Mesenchymal stem cell (in vitro differentiated cells and primary cell): ENCODE measurements at regions not wholly inside any gene's neighbourhood (a gene's known extent, or its start where the extent isn't known, plus 50 kb on each side); places are given as distances from the start of the nearest gene placed in this dataset.
A peak's percentile ranks its signal among the peaks of the same experiment; 100 is the strongest.

Experiments
- DNase-seq: peaks from one replicate; pipeline ENCODE4 v3.0.0-alpha.2; 2013
- H2AFZ ChIP-seq: one replicate; pipeline ENCODE4 v1.6.1; 2013; ENCODE audit warnings: low read depth, mild to moderate bottlenecking, control low read depth, inconsistent platforms, low read length, moderate library complexity
- H2AK5ac ChIP-seq: 2 replicates; pipeline ENCODE4 v1.6.1; 2013; ENCODE audit warnings: low read length, moderate library complexity, mild to moderate bottlenecking, inconsistent platforms; ENCODE audit not compliant: severe bottlenecking
- H2BK120ac ChIP-seq: one replicate; pipeline ENCODE4 v1.6.1; 2013; ENCODE audit warnings: low read depth, mild to moderate bottlenecking, inconsistent platforms, low read length, moderate library complexity
- H2BK12ac ChIP-seq, 2 experiments: one replicate each; pipeline ENCODE4 v1.6.1; 2013; ENCODE audit warnings: inconsistent platforms in 2 of 2, low read length in 2 of 2, mild to moderate bottlenecking in 2 of 2, moderate library complexity in 2 of 2, control low read depth in 1 of 2
- H2BK15ac ChIP-seq: one replicate; pipeline ENCODE4 v1.6.1; 2013; ENCODE audit warnings: mild to moderate bottlenecking, low read depth, inconsistent platforms; ENCODE audit not compliant: poor library complexity, severe bottlenecking
- H2BK5ac ChIP-seq: 2 replicates; pipeline ENCODE4 v1.6.1; 2013; ENCODE audit warnings: low read depth, mild to moderate bottlenecking, low read length, control low read depth, inconsistent platforms; ENCODE audit not compliant: poor library complexity, severe bottlenecking
- H3K14ac ChIP-seq, 2 experiments: one replicate each; pipeline ENCODE4 v1.6.1; 2013; ENCODE audit warnings: inconsistent platforms in 2 of 2, low read length in 2 of 2, control low read depth in 1 of 2, mild to moderate bottlenecking in 1 of 2, moderate library complexity in 1 of 2
- H3K18ac ChIP-seq, 2 experiments: one replicate each; pipeline ENCODE4 v1.6.1; 2013; ENCODE audit warnings: inconsistent platforms in 2 of 2, low read length in 2 of 2, control low read depth in 1 of 2, low read depth in 1 of 2, mild to moderate bottlenecking in 1 of 2
- H3K23ac ChIP-seq, 2 experiments: one replicate each; pipeline ENCODE4 v1.6.1; 2013; ENCODE audit warnings: inconsistent platforms in 2 of 2, low read length in 2 of 2, mild to moderate bottlenecking in 2 of 2, moderate library complexity in 2 of 2, control low read depth in 1 of 2
- H3K27ac ChIP-seq: 2 replicates; pipeline ENCODE4 v1.5.1; 2013; ENCODE audit warnings: mild to moderate bottlenecking, moderate library complexity, low read length, control low read depth, inconsistent platforms; ENCODE audit not compliant: poor library complexity, severe bottlenecking
- H3K27me3 ChIP-seq, 2 experiments: 2 replicates each; pipeline versions ENCODE4 v1.6.1 to v1.7.0; 2013; ENCODE audit warnings: low read length in 2 of 2, mild to moderate bottlenecking in 2 of 2, moderate library complexity in 2 of 2, control low read depth in 1 of 2, inconsistent platforms in 1 of 2; ENCODE audit not compliant: control insufficient read depth in 1 of 2, insufficient read depth in 1 of 2
- H3K36me3 ChIP-seq, 2 experiments: 2 replicates each; pipeline versions ENCODE4 v1.6.1 to v1.7.0; 2013; ENCODE audit warnings: low read length in 2 of 2, control low read depth in 1 of 2, inconsistent platforms in 1 of 2, low read depth in 1 of 2, mild to moderate bottlenecking in 1 of 2; ENCODE audit not compliant: insufficient read depth in 2 of 2, control insufficient read depth in 1 of 2
- H3K4ac ChIP-seq, 2 experiments: one replicate each; pipeline ENCODE4 v1.6.1; 2013; ENCODE audit warnings: inconsistent platforms in 2 of 2, low read length in 2 of 2, mild to moderate bottlenecking in 2 of 2, moderate library complexity in 2 of 2, control low read depth in 1 of 2, low read depth in 1 of 2
- H3K4me1 ChIP-seq: 2 replicates; pipeline ENCODE4 v1.6.1; 2013; ENCODE audit warnings: low read depth, low read length, control low read depth; ENCODE audit not compliant: control insufficient read depth, insufficient read depth
- H3K4me2 ChIP-seq: 2 replicates; pipeline ENCODE4 v1.6.1; 2013; ENCODE audit warnings: low read length, mild to moderate bottlenecking, inconsistent platforms; ENCODE audit not compliant: poor library complexity, severe bottlenecking
- H3K4me3 ChIP-seq, 2 experiments: 2 replicates each; pipeline versions ENCODE4 v1.5.1 to v1.7.0; 2013; ENCODE audit warnings: low read length in 2 of 2, mild to moderate bottlenecking in 2 of 2, control low read depth in 1 of 2, low read depth in 1 of 2; ENCODE audit not compliant: insufficient read depth in 1 of 2
- H3K79me1 ChIP-seq: replicated peaks from 2 replicates; pipeline ENCODE4 v1.6.1; 2013; ENCODE audit warnings: mild to moderate bottlenecking, control low read depth, low read length, inconsistent platforms; ENCODE audit not compliant: poor library complexity, severe bottlenecking
- H3K9ac ChIP-seq: 2 replicates; pipeline ENCODE4 v1.7.0; 2013; ENCODE audit warnings: mild to moderate bottlenecking, low read length, moderate library complexity
- H3K9me3 ChIP-seq: 2 replicates; pipeline ENCODE4 v1.7.0; 2013; ENCODE audit warnings: mild to moderate bottlenecking, low read length; ENCODE audit not compliant: control insufficient read depth
- H4K8ac ChIP-seq: one replicate; pipeline ENCODE4 v1.6.1; 2013; ENCODE audit warnings: inconsistent platforms, mild to moderate bottlenecking, low read length, moderate library complexity
- H4K91ac ChIP-seq: one replicate; pipeline ENCODE4 v1.6.1; 2013; ENCODE audit warnings: mild to moderate bottlenecking, low read length, inconsistent platforms
- WGBS: methylation state at CpG from one replicate; pipeline ENCODE4 v1.1.7; 2013; ENCODE audit warnings: mixed read lengths; 5-methylcytosine and 5-hydroxymethylcytosine counted together

DNA sequence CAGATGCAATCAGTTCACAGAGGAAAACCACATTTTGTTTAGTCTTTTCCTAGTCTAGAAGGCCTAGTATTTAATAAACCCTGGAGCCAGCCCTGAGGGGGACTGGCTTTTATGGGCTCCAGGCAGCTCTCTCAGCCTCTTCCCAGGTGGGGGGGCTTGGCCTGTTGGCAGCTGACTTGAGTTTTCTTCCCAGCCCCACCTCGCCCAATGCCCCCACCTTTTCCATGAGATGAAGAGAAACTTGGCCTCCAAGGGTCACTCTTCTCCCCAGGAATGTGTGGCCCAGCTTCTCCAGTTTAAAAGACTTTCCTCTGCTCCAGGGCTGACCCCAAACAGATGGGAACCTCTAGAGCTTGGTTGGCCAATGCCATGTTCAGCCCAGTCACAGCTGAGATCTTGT, 196.1 kb downstream of the BMP7 start:
- H3K4me2 ChIP-seq: no peak overlapping the region
- H4K8ac ChIP-seq: no peak overlapping the region
- H2BK120ac ChIP-seq: no peak overlapping the region
- H3K27ac ChIP-seq: no peak overlapping the region
- no peak overlapping the region for H3K4me3 ChIP-seq
- no peak overlapping the region for H2AK5ac ChIP-seq
- no peak for DNase-seq
- WGBS: 94% methylated on average over 1 of the region's 1 CpG
- H3K14ac ChIP-seq: no peak overlapping the region
- no peak overlapping the region for H2AFZ ChIP-seq
- H3K9ac ChIP-seq: no peak overlapping the region
- H4K91ac ChIP-seq: no peak overlapping the region
- H3K9me3 ChIP-seq: peaks cover under 1% of the 10 kb centered on the region
- no peaks in the 10 kb centered on the region for H3K79me1 ChIP-seq
- H3K18ac ChIP-seq: no peak overlapping the region
- no peak overlapping the region for H2BK12ac ChIP-seq
- H3K36me3 ChIP-seq: no peaks in the 10 kb centered on the region
- no peak overlapping the region for H3K23ac ChIP-seq
- H3K27me3 ChIP-seq: peaks cover 6 to 83% of the 10 kb centered on the region in 2 experiments
- H3K4me1 ChIP-seq: peaks cover 12% of the 10 kb centered on the region
- no peak overlapping the region for H2BK5ac ChIP-seq
- no peak overlapping the region for H3K4ac ChIP-seq
- no peak overlapping the region for H2BK15ac ChIP-seq

DNA sequence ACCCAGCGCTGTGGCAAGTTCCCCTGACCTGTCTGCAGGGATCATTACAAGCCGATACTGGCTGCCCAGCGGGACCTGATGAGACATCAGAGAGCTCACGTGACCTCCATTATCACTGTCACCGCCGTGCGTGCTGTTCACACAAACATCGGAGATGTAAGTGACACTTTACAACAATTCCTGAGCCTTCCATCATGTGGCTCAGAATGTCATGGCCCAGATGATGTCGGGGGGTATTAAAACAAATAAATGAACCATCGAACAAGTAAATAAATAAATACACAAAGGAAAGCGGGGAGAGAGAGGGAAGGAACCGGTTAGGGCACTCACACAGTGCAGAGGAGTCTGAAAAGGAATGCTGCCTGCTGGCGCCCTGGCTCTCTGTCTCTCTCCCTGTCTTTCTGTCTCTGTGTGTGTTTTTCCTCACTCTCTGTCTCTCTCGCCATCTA, 195.1 kb downstream of the BMP7 start:
- no peaks in the 10 kb centered on the region for H3K79me1 ChIP-seq
- no peak overlapping the region for H2AK5ac ChIP-seq
- no peak overlapping the region for H3K14ac ChIP-seq
- H3K23ac ChIP-seq: no peak overlapping the region
- DNase-seq: peak; percentile 50
- no peak overlapping the region for H2BK120ac ChIP-seq
- no peak overlapping the region for H4K8ac ChIP-seq
- H4K91ac ChIP-seq: no peak overlapping the region
- no peak overlapping the region for H3K18ac ChIP-seq
- H3K4ac ChIP-seq: no peak overlapping the region
- H2BK5ac ChIP-seq: no peak overlapping the region
- no peak overlapping the region for H3K27ac ChIP-seq
- H2BK15ac ChIP-seq: no peak overlapping the region
- H2BK12ac ChIP-seq: no peak overlapping the region
- H3K4me2 ChIP-seq: peak overlapping the region; percentile 45
- H3K9ac ChIP-seq: no peak overlapping the region
- H3K9me3 ChIP-seq: peaks cover 5% of the 10 kb centered on the region
- no peak overlapping the region for H2AFZ ChIP-seq
- H3K4me1 ChIP-seq: peaks cover 8% of the 10 kb centered on the region
- H3K36me3 ChIP-seq: no peaks in the 10 kb centered on the region
- 8% methylated on average over 11 of the region's 14 CpGs for WGBS
- H3K27me3 ChIP-seq: peaks cover 6 to 73% of the 10 kb centered on the region in 2 experiments
- no peak overlapping the region for H3K4me3 ChIP-seq

- Histone ChIP-seq H3K4me2 (no peak overlapping the region), H2BK120ac (peak overlapping the region; percentile 27), H2BK5ac (no peak overlapping the region), H3K27me3 (peaks cover 6 to 65% of the 10 kb centered on the region in 2 experiments), H3K23ac (no peak overlapping the region), H4K91ac (peak overlapping the region; percentile 36), H3K79me1 (no peaks in the 10 kb centered on the region), H3K4me1 (peaks cover 6% of the 10 kb centered on the region), H3K36me3 (no peaks in the 10 kb centered on the region), H2AFZ (no peak overlapping the region), H2BK12ac (peak overlapping the region in 1 of 2 experiments; percentile 48), H3K4ac (no peak overlapping the region), H2AK5ac (no peak overlapping the region), H2BK15ac (no peak overlapping the region), H3K9ac (no peak overlapping the region), H3K9me3 (peaks cover 7% of the 10 kb centered on the region), H3K4me3 (no peak overlapping the region), H3K18ac (peak overlapping the region in 1 of 2 experiments; percentile 16), H3K27ac (no peak overlapping the region), H4K8ac (no peak overlapping the region), H3K14ac (no peak overlapping the region)
- DNase-seq: no peak
- 76% methylated on average over 7 of the region's 8 CpGs for WGBS
Measured at GRCh38 chr20:57071954-57072583, 194.4 kb downstream of the BMP7 start.

DNA sequence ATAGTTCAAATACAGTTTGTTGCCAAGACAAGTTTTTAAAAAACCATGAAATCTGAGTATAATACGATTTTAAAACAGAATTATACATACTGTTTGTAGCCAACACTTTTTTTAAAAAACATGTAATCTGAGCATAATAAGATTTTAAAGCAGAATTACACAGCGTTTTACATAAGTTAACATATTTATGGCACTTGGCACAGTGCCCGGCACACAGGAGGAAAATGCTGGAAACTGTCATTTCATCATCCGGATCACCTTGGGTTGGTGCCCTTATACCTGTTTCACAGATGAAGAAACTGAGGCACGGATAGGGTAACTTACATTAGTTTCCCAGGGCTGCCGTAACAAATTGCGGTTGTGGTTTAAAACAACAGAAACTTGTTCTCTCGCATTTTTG, 193.0 kb downstream of the BMP7 start:
- Histone ChIP-seq H2BK15ac (no peak overlapping the region), H3K9ac (no peak overlapping the region), H2BK120ac (no peak overlapping the region), H3K4me1 (peaks cover 6% of the 10 kb centered on the region), H3K79me1 (no peaks in the 10 kb centered on the region), H3K4me3 (no peak overlapping the region), H2AK5ac (no peak overlapping the region), H3K14ac (no peak overlapping the region), H3K27me3 (peaks cover 3 to 59% of the 10 kb centered on the region in 2 experiments), H2AFZ (no peak overlapping the region), H3K36me3 (no peaks in the 10 kb centered on the region), H3K18ac (no peak overlapping the region), H2BK12ac (no peak overlapping the region), H3K9me3 (peaks cover 20% of the 10 kb centered on the region), H4K8ac (no peak overlapping the region), H2BK5ac (no peak overlapping the region), H3K4me2 (no peak overlapping the region), H3K23ac (no peak overlapping the region), H4K91ac (no peak overlapping the region), H3K27ac (no peak overlapping the region), H3K4ac (no peak overlapping the region)
- DNase-seq: no peak
- WGBS: 94% methylated on average over 7 of the region's 8 CpGs
